ENCODE measurements at regions not wholly inside any gene's neighbourhood (a gene's known extent, or its start where the extent isn't known, plus 50 kb on each side); places are given as distances from the start of the nearest gene placed in this dataset.

- Histone ChIP-seq H3K27ac (ENCODE audit: low read length) (no peak overlapping the region), H3K4me1 (ENCODE audit: control insufficient read depth, insufficient read depth, low read length) (no peaks in the 10 kb centered on the region), H3K36me3 (ENCODE audit: control insufficient read depth, insufficient read depth, low read length) (no peaks in the 10 kb centered on the region), H3K27me3 (ENCODE audit: control insufficient read depth, insufficient read depth, low read length) (no peaks in the 10 kb centered on the region), H3K4me3 (ENCODE audit: low read length) (no peak overlapping the region), H3K9me3 (ENCODE audit: control insufficient read depth, insufficient read depth, low read length) (no peaks in the 10 kb centered on the region)
- ATAC-seq = no peak
- TF ChIP-seq, protein P1, sequence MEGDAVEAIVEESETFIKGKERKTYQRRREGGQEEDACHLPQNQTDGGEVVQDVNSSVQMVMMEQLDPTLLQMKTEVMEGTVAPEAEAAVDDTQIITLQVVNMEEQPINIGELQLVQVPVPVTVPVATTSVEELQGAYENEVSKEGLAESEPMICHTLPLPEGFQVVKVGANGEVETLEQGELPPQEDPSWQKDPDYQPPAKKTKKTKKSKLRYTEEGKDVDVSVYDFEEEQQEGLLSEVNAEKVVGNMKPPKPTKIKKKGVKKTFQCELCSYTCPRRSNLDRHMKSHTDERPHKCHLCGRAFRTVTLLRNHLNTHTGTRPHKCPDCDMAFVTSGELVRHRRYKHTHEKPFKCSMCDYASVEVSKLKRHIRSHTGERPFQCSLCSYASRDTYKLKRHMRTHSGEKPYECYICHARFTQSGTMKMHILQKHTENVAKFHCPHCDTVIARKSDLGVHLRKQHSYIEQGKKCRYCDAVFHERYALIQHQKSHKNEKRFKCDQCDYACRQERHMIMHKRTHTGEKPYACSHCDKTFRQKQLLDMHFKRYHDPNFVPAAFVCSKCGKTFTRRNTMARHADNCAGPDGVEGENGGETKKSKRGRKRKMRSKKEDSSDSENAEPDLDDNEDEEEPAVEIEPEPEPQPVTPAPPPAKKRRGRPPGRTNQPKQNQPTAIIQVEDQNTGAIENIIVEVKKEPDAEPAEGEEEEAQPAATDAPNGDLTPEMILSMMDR (IDR thresholded peaks at IDR 0.05) = no peak
- Mint-ChIP-seq H3K27ac (no peak overlapping the region), H3K4me3 (no peak overlapping the region), H3K4me1 (no peaks in the 10 kb centered on the region), H3K27me3 (ENCODE audit: low read depth in 2 of 2) (no peaks in the 10 kb centered on the region), H3K36me3 (no peaks in the 10 kb centered on the region), H3K9me3 (peaks cover 3 to 4% of the 10 kb centered on the region in 2 donors)
- DNase-seq = no peak
- no CpG with 5 or more reads among the region's 2 CpGs for WGBS (ENCODE audit: insufficient coverage)
- intact Hi-C loops (cut with micrococcal nuclease) = no loop called here
Measured at GRCh38 chr12:87272851-87273250, 756.4 kb downstream of the C12orf50 start.

DNA sequence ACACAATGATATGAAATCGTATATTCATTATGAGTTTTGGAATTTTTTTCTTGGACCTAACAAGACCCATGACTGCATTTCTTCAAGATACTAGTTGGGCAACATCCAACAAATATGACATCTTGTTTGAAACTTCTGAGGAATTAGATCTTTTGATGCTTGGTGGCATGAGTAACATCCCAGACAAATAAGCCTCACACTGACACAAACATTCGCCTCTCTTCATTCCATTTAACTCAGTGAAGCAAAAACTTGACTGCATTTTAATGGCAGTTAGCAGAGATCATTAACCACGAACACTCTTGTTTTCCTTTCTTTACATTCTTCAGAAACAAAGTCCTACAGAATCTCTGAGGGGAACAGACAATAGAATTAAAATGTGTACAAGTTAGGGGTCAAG, 758.3 kb downstream of the C12orf50 start:
- Histone ChIP-seq H3K9me3 (ENCODE audit: control insufficient read depth, insufficient read depth, low read length) (no peaks in the 10 kb centered on the region), H3K27me3 (ENCODE audit: control insufficient read depth, insufficient read depth, low read length) (no peaks in the 10 kb centered on the region), H3K27ac (ENCODE audit: low read length) (no peak overlapping the region), H3K4me3 (ENCODE audit: low read length) (no peak overlapping the region), H3K4me1 (ENCODE audit: control insufficient read depth, insufficient read depth, low read length) (no peaks in the 10 kb centered on the region), H3K36me3 (ENCODE audit: control insufficient read depth, insufficient read depth, low read length) (no peaks in the 10 kb centered on the region)
- Mint-ChIP-seq H3K4me1 (no peaks in the 10 kb centered on the region), H3K27me3 (ENCODE audit: low read depth in 2 of 2) (no peaks in the 10 kb centered on the region), H3K9me3 (peaks cover 3 to 6% of the 10 kb centered on the region in 2 donors), H3K27ac (no peak overlapping the region), H3K36me3 (no peaks in the 10 kb centered on the region), H3K4me3 (no peak overlapping the region)
- TF ChIP-seq, protein P1 (IDR thresholded peaks at IDR 0.05) = no peak
- DNase-seq (no peak), ATAC-seq (no peak)
- 82% methylated on average over 1 of the region's 3 CpGs for WGBS (ENCODE audit: insufficient coverage)
- intact Hi-C loops (cut with micrococcal nuclease) = no loop called here

DNA sequence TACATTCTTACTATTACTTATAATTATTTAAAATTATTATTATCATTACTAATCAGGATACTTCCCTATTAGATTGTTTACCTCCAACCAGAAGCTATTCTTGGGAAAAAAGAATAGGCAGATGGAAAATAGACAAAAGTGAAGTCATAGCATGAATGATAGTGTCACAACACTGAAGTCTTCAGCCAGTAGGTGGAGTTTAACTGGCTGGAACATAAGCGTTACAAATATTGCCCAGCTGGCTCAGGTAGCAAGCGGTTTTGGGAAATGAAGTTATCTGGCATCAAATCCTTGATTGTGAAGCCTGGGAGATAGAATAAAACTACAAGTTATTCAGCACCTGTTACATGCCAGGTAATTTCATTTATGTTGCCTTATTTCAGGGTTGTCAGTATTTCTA, 762.9 kb downstream of the C12orf50 start:
- Mint-ChIP-seq H3K36me3 (no peaks in the 10 kb centered on the region), H3K27ac (no peak overlapping the region), H3K27me3 (ENCODE audit: low read depth in 2 of 2) (no peaks in the 10 kb centered on the region), H3K9me3 (peaks cover 3 to 9% of the 10 kb centered on the region in 2 donors), H3K4me3 (no peak overlapping the region), H3K4me1 (no peaks in the 10 kb centered on the region)
- no peak overlapping the region for H3K27ac ChIP-seq (ENCODE audit: low read length)
- no peaks in the 10 kb centered on the region for H3K36me3 ChIP-seq (ENCODE audit: control insufficient read depth, insufficient read depth, low read length)
- intact Hi-C loops (cut with micrococcal nuclease) = no loop called here
- H3K4me1 ChIP-seq (ENCODE audit: control insufficient read depth, insufficient read depth, low read length) = no peaks in the 10 kb centered on the region
- H3K27me3 ChIP-seq (ENCODE audit: control insufficient read depth, insufficient read depth, low read length) = no peaks in the 10 kb centered on the region
- no peak for DNase-seq
- ATAC-seq = no peak
- WGBS (ENCODE audit: insufficient coverage) = 74% methylated on average over 2 of the region's 2 CpGs
- TF ChIP-seq, protein P1 (IDR thresholded peaks at IDR 0.05) = no peak
- no peak overlapping the region for H3K4me3 ChIP-seq (ENCODE audit: low read length)
- H3K9me3 ChIP-seq (ENCODE audit: control insufficient read depth, insufficient read depth, low read length) = no peaks in the 10 kb centered on the region

DNA sequence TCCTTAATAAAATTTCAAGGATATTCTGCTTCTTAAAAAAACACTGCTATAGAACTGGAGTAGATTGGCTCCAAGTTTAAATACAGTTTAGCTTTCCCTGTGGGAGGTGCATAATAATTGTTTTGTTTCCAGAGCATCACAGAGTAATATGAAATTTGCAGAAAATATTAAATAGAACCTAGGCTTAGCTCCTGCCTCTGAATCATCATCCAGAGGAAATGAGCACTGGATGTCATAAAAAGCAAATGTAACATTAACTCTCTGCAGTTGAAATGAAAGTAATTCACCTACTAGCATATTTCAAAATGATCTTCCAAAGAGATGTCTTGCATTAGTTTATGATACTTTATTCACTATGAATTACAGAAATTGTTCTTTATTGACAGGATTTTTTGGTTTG, 769.8 kb downstream of the C12orf50 start:
- no peaks in the 10 kb centered on the region for H3K27me3 ChIP-seq (ENCODE audit: control insufficient read depth, insufficient read depth, low read length)
- Mint-ChIP-seq H3K9me3 (peaks cover 2 to 3% of the 10 kb centered on the region in 2 donors), H3K36me3 (no peaks in the 10 kb centered on the region), H3K4me1 (no peaks in the 10 kb centered on the region), H3K4me3 (no peak overlapping the region), H3K27ac (no peak overlapping the region), H3K27me3 (ENCODE audit: low read depth in 2 of 2) (no peaks in the 10 kb centered on the region)
- H3K4me1 ChIP-seq (ENCODE audit: control insufficient read depth, insufficient read depth, low read length) = no peaks in the 10 kb centered on the region
- ATAC-seq (no peak), DNase-seq (no peak)
- H3K36me3 ChIP-seq (ENCODE audit: control insufficient read depth, insufficient read depth, low read length) = no peaks in the 10 kb centered on the region
- no peaks in the 10 kb centered on the region for H3K9me3 ChIP-seq (ENCODE audit: control insufficient read depth, insufficient read depth, low read length)
- H3K4me3 ChIP-seq (ENCODE audit: low read length) = no peak overlapping the region
- intact Hi-C loops (cut with micrococcal nuclease) = no loop called here
- TF ChIP-seq, protein P1 (IDR thresholded peaks at IDR 0.05) = no peak
- no peak overlapping the region for H3K27ac ChIP-seq (ENCODE audit: low read length)
